Hepatocyte (in vitro differentiated cells): ENCODE measurements at regions not wholly inside any gene's neighbourhood (a gene's known extent, or its start where the extent isn't known, plus 50 kb on each side); places are given as distances from the start of the nearest gene placed in this dataset.

Experiments
- DNase-seq: peaks from one replicate; pipeline ENCODE4 v3.0.0-alpha.2; 2016; ENCODE audit warnings: low spot score
- H2AFZ ChIP-seq: fragments of 200-600 bp; sonication (generic); 2 replicates; pipeline ENCODE4 v1.6.0; 2016; ENCODE audit warnings: antibody characterized with exemption, mild to moderate bottlenecking
- H3K27ac ChIP-seq: fragments of 200-600 bp; sonication (generic); 2 replicates; pipeline ENCODE4 v1.5.1; 2016; ENCODE audit warnings: mild to moderate bottlenecking
- H3K27me3 ChIP-seq: fragments of 200-600 bp; sonication (generic); 2 replicates; pipeline ENCODE4 v1.6.1; 2016
- H3K36me3 ChIP-seq: fragments of 200-600 bp; sonication (generic); replicated peaks from 2 replicates; pipeline ENCODE4 v1.5.1; 2016; ENCODE audit warnings: low read depth; ENCODE audit not compliant: insufficient read depth
- H3K4me1 ChIP-seq: fragments of 200-600 bp; sonication (generic); 2 replicates; pipeline ENCODE4 v1.5.1; 2016; ENCODE audit warnings: mild to moderate bottlenecking, moderate library complexity; ENCODE audit not compliant: insufficient read depth
- H3K4me2 ChIP-seq: fragments of 200-600 bp; sonication (generic); 2 replicates; pipeline ENCODE4 v1.6.0; 2016
- H3K4me3 ChIP-seq: fragments of 200-600 bp; sonication (generic); 2 replicates; pipeline ENCODE4 v1.5.1; 2016; ENCODE audit warnings: mild to moderate bottlenecking
- H3K79me2 ChIP-seq: fragments of 200-600 bp; sonication (generic); 2 replicates; pipeline ENCODE4 v1.6.0; 2017; ENCODE audit warnings: mild to moderate bottlenecking
- H3K9me2 ChIP-seq: fragments of 200-600 bp; sonication (generic); replicated peaks from 2 replicates; pipeline ENCODE4 v1.6.0; 2017; ENCODE audit warnings: mild to moderate bottlenecking; ENCODE audit not compliant: insufficient read depth
- H3K9me3 ChIP-seq: fragments of 200-600 bp; sonication (generic); 2 replicates; pipeline ENCODE4 v1.5.1; 2016; ENCODE audit warnings: low read depth, mild to moderate bottlenecking
- H4K20me1 ChIP-seq: fragments of 200-600 bp; sonication (generic); 2 replicates; pipeline ENCODE4 v1.6.0; 2016; ENCODE audit warnings: mild to moderate bottlenecking; ENCODE audit not compliant: insufficient read depth, poor library complexity, severe bottlenecking
- EZH2 ChIP-seq: fragments of 200-600 bp; sonication (generic); IDR thresholded peaks from 2 replicates; pipeline ENCODE4 v1.6.1; 2016; ENCODE audit warnings: antibody characterized with exemption, mild to moderate bottlenecking, borderline replicate concordance
- EZH2phosphoT487 ChIP-seq: fragments of 200-600 bp; sonication (generic); IDR thresholded peaks from one replicate; pipeline ENCODE4 v1.6.1; 2018; ENCODE audit warnings: antibody characterized with exemption, mild to moderate bottlenecking, low read depth, moderate library complexity; ENCODE audit not compliant: unreplicated experiment, severe bottlenecking
- WGBS: methylation state at CpG from one replicate; pipeline ENCODE4 v1.1.6; 2016; ENCODE audit warnings: low lambda C conversion rate; ENCODE audit errors: missing lambda C conversion rate; 5-methylcytosine and 5-hydroxymethylcytosine counted together
- TF ChIP-seq, protein P1 (sequence below): fragments of 200-600 bp; sonication (generic); IDR thresholded peaks from 2 replicates; pipeline ENCODE4 v1.5.1; 2016; ENCODE audit warnings: antibody characterized with exemption, mild to moderate bottlenecking; ENCODE audit not compliant: poor library complexity

DNA sequence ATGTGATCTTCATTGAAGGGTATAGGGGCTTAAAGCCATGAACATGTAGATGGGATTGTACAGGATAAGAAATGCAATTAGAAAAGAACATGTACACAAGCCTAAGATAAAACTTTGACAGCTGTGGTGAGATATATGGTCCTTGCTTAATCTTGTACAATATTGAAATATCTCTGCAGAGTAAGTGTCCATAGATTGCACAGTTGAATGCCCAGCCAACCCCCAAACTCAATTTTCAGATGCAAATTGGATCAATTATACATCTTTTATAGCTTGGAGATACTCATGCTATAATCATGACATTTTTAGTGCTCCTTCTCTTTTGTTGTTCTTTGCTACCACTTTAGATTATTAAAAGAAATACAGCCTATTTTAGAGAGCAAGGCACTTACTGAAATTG is 59.5 kb upstream of the CHSY3 start:
- Histone ChIP-seq H3K27ac (no peak overlapping the region), H3K9me3 (no peaks in the 10 kb centered on the region), H3K79me2 (no peaks in the 10 kb centered on the region), H3K27me3 (no peaks in the 10 kb centered on the region), H3K36me3 (no peaks in the 10 kb centered on the region), H2AFZ (no peak overlapping the region), H3K4me1 (no peaks in the 10 kb centered on the region), H3K4me3 (no peak overlapping the region), H4K20me1 (no peaks in the 10 kb centered on the region), H3K4me2 (no peak overlapping the region), H3K9me2 (no peaks in the 10 kb centered on the region)
- DNase-seq, result no peak
- TF ChIP-seq EZH2phosphoT487 (no peak), EZH2 (no peak)
- TF ChIP-seq, protein P1, sequence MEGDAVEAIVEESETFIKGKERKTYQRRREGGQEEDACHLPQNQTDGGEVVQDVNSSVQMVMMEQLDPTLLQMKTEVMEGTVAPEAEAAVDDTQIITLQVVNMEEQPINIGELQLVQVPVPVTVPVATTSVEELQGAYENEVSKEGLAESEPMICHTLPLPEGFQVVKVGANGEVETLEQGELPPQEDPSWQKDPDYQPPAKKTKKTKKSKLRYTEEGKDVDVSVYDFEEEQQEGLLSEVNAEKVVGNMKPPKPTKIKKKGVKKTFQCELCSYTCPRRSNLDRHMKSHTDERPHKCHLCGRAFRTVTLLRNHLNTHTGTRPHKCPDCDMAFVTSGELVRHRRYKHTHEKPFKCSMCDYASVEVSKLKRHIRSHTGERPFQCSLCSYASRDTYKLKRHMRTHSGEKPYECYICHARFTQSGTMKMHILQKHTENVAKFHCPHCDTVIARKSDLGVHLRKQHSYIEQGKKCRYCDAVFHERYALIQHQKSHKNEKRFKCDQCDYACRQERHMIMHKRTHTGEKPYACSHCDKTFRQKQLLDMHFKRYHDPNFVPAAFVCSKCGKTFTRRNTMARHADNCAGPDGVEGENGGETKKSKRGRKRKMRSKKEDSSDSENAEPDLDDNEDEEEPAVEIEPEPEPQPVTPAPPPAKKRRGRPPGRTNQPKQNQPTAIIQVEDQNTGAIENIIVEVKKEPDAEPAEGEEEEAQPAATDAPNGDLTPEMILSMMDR, result no peak

DNA sequence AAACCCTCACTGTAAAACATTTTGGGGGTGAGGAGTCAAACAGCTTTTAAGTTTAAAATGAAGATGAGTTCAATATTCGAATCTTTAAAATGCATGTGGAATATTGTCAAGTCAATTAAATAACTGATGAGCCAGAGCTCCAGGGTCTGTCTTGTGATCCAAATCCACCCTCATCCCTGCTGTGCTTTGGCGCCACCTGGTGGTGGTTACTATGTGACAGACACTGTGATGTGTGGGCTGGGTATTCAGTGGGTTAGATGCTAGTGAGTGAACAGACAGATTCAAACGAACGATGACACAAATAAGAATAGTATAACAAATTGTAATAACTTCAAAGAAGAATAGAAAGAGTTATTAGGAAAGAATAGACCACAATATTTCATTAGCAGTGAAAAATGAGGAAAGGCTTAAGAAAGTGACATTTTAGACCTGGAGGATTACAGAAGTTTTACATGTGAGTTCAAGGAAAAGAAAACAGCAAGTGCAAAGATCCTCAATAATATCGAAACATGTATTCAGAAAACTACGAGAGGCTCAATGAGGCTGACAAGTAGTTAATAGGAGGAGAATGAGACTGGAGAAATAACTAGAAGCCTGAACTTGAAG is 51.4 kb upstream of the CHSY3 start:
- Histone ChIP-seq H3K9me2 (no peaks in the 10 kb centered on the region), H3K27me3 (no peaks in the 10 kb centered on the region), H3K9me3 (no peaks in the 10 kb centered on the region), H2AFZ (no peak overlapping the region), H3K27ac (no peak overlapping the region), H3K79me2 (no peaks in the 10 kb centered on the region), H3K4me3 (no peak overlapping the region), H3K4me1 (no peaks in the 10 kb centered on the region), H3K36me3 (no peaks in the 10 kb centered on the region), H3K4me2 (no peak overlapping the region), H4K20me1 (no peaks in the 10 kb centered on the region)
- TF ChIP-seq EZH2phosphoT487, result no peak
- TF ChIP-seq, protein P1, result peak; percentile 89
- WGBS, result 24% methylated on average over 6 of the region's 6 CpGs
- DNase-seq, result peak; percentile 89

DNA sequence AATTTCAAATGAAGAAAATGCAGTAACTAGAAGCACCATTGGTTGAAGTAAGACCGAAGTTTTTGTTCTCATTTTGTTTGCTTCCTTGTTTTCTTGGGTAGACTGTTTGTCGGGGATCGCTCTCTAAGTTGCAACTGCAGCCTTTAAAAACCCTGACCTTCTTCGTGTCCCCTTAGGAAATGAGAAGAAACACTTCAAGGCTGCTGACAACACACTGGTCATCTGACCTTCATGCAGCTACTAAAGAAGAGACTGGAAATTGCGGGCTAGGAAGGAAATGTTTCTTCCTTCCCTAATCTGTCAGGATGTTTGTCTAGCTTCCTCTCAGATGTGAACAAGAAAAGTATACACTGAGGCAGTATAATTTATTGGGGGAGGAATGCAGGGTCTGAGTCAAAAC is 50.7 kb upstream of the CHSY3 start:
- 60% methylated on average over 5 of the region's 5 CpGs for WGBS
- Histone ChIP-seq H3K36me3 (no peaks in the 10 kb centered on the region), H3K9me2 (no peaks in the 10 kb centered on the region), H3K9me3 (no peaks in the 10 kb centered on the region), H3K4me3 (no peak overlapping the region), H3K27ac (no peak overlapping the region), H3K4me1 (no peaks in the 10 kb centered on the region), H3K4me2 (no peak overlapping the region), H2AFZ (no peak overlapping the region), H3K79me2 (no peaks in the 10 kb centered on the region), H3K27me3 (no peaks in the 10 kb centered on the region), H4K20me1 (no peaks in the 10 kb centered on the region)
- no peak for DNase-seq
- TF ChIP-seq EZH2 (no peak), EZH2phosphoT487 (no peak)
- TF ChIP-seq, protein P1, result no peak
